ENCODE measurements at regions not wholly inside any gene's neighbourhood (a gene's known extent, or its start where the extent isn't known, plus 50 kb on each side); places are given as distances from the start of the nearest gene placed in this dataset.

GRCh38 chr15:26443321-26443720 is 329.5 kb downstream of the GABRB3 start:
- H3K36me3 ChIP-seq (ENCODE audit: control insufficient read depth, insufficient read depth, low read length) = no peaks in the 10 kb centered on the region
- no peaks in the 10 kb centered on the region for H3K27me3 ChIP-seq (replicated peaks; ENCODE audit: control insufficient read depth, insufficient read depth, low read length)
- no peak for DNase-seq
- Mint-ChIP-seq H3K9me3 (ENCODE audit: unreplicated experiment) (peaks cover 9% of the 10 kb centered on the region), H3K4me1 (ENCODE audit: low read depth, unreplicated experiment) (no peaks in the 10 kb centered on the region), H3K27me3 (ENCODE audit: insufficient read depth, unreplicated experiment) (no peaks in the 10 kb centered on the region), H3K36me3 (ENCODE audit: insufficient read depth, unreplicated experiment) (no peaks in the 10 kb centered on the region), H3K27ac (ENCODE audit: unreplicated experiment) (no peak overlapping the region), H3K4me3 (ENCODE audit: unreplicated experiment) (no peak overlapping the region)
- intact Hi-C loops (cut with micrococcal nuclease; ENCODE audit: unreplicated experiment) = no loop called here
- peaks cover 4% of the 10 kb centered on the region; the same call in 1 of the 2 replicates for H3K9me3 ChIP-seq
- no peak overlapping the region for H3K4me3 ChIP-seq (ENCODE audit: low read depth, low read length)
- ChIA-PET CTCF (no interaction called here), POLR2A (no interaction called here)
- BruUV-seq (replicated peaks) = no TSS peak
- no peaks in the 10 kb centered on the region for H3K4me1 ChIP-seq
- no peak for TF ChIP-seq CTCF (IDR thresholded peaks at IDR 0.05; ENCODE audit: insufficient read depth in 1 of 2, low read depth in 1 of 2, low read length in 1 of 2, severe bottlenecking in 1 of 2, unreplicated experiment in 1 of 2)

DNA sequence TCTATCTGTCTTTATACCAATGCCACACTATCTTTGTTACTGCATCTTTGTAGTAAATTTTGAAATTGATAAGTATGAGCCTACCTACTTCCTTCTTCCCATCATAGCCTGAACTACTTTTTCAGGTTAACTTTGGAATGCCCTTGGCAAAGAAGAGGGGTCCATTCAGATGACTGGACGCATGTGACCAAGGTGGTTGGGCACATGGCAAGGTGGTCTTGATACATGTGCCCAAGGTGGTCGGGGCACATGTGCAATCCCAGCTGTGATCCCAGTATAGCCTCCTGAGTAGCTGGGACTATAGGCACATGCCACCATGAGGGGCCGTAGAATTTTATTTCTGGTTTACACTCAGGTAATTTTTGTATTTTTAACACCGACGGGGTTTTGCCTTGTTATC is 330.2 kb downstream of the GABRB3 start:
- Mint-ChIP-seq H3K4me1 (ENCODE audit: low read depth, unreplicated experiment) (no peaks in the 10 kb centered on the region), H3K4me3 (ENCODE audit: unreplicated experiment) (no peak overlapping the region)

GRCh38 chr15:26439681-26440080 is 333.2 kb downstream of the GABRB3 start:
- no peaks in the 10 kb centered on the region for H3K36me3 ChIP-seq (ENCODE audit: control insufficient read depth, insufficient read depth, low read length)
- H3K4me1 ChIP-seq = no peaks in the 10 kb centered on the region
- Mint-ChIP-seq H3K4me3 (ENCODE audit: unreplicated experiment) (no peak overlapping the region), H3K4me1 (ENCODE audit: low read depth, unreplicated experiment) (no peaks in the 10 kb centered on the region), H3K9me3 (ENCODE audit: unreplicated experiment) (peaks cover 9% of the 10 kb centered on the region), H3K27me3 (ENCODE audit: insufficient read depth, unreplicated experiment) (no peaks in the 10 kb centered on the region), H3K27ac (ENCODE audit: unreplicated experiment) (no peak overlapping the region), H3K36me3 (ENCODE audit: insufficient read depth, unreplicated experiment) (no peaks in the 10 kb centered on the region)
- ChIA-PET POLR2A (no interaction called here), CTCF (no interaction called here)
- no TSS peak for BruUV-seq (replicated peaks)
- no peak overlapping the region for H3K4me3 ChIP-seq (ENCODE audit: low read depth, low read length)
- peaks cover 4% of the 10 kb centered on the region; the same call in 1 of the 2 replicates for H3K9me3 ChIP-seq
- DNase-seq = no peak
- intact Hi-C loops (cut with micrococcal nuclease; ENCODE audit: unreplicated experiment) = no loop called here
- TF ChIP-seq CTCF (IDR thresholded peaks at IDR 0.05; ENCODE audit: insufficient read depth in 1 of 2, low read depth in 1 of 2, low read length in 1 of 2, severe bottlenecking in 1 of 2, unreplicated experiment in 1 of 2) = no peak
- H3K27me3 ChIP-seq (replicated peaks; ENCODE audit: control insufficient read depth, insufficient read depth, low read length) = no peaks in the 10 kb centered on the region

More for the DNA sequence above, 330.2 kb downstream of the GABRB3 start:
- H3K27me3 ChIP-seq (replicated peaks; ENCODE audit: control insufficient read depth, insufficient read depth, low read length) = no peaks in the 10 kb centered on the region
- TF ChIP-seq CTCF (IDR thresholded peaks at IDR 0.05; ENCODE audit: insufficient read depth in 1 of 2, low read depth in 1 of 2, low read length in 1 of 2, severe bottlenecking in 1 of 2, unreplicated experiment in 1 of 2) = no peak
- no peak for DNase-seq
- ChIA-PET CTCF (no interaction called here), POLR2A (no interaction called here)
- BruUV-seq (replicated peaks) = no TSS peak
- H3K27me3 Mint-ChIP-seq (ENCODE audit: insufficient read depth, unreplicated experiment) = no peaks in the 10 kb centered on the region
- H3K9me3 ChIP-seq = peaks cover 4% of the 10 kb centered on the region; the same call in 1 of the 2 replicates
- no peak overlapping the region for H3K4me3 ChIP-seq (ENCODE audit: low read depth, low read length)
- H3K4me1 ChIP-seq = no peaks in the 10 kb centered on the region
- H3K36me3 ChIP-seq (ENCODE audit: control insufficient read depth, insufficient read depth, low read length) = no peaks in the 10 kb centered on the region
- intact Hi-C loops (cut with micrococcal nuclease; ENCODE audit: unreplicated experiment) = no loop called here
- H3K9me3 Mint-ChIP-seq (ENCODE audit: unreplicated experiment) = peaks cover 9% of the 10 kb centered on the region
- H3K27ac Mint-ChIP-seq (ENCODE audit: unreplicated experiment) = no peak overlapping the region
- H3K36me3 Mint-ChIP-seq (ENCODE audit: insufficient read depth, unreplicated experiment) = no peaks in the 10 kb centered on the region

Data from Caco-2 (cell line).